Gastroesophageal sphincter (tissue), 4 donors: ENCODE measurements at regions not wholly inside any gene's neighbourhood (a gene's known extent, or its start where the extent isn't known, plus 50 kb on each side); places are given as distances from the start of the nearest gene placed in this dataset.

ENCODE experiments used
- ATAC-seq: fragments of 150-250 bp; one replicate; pipeline ENCODE4 v1.9.1; 2016; ENCODE audit warnings: mild to moderate bottlenecking, moderate library complexity
- H3K27ac ChIP-seq, 4 donors: fragments of 200-600 bp; sonication (generic) in 3 of 4; 1 replicate in 3 of 4; 2 replicates in 1 of 4; pipeline ENCODE4 v1.5.1; 2016 to 2019
- H3K27me3 ChIP-seq: fragments of 200-600 bp; sonication (generic); one replicate; pipeline ENCODE4 v1.5.1; 2019
- H3K36me3 ChIP-seq, 2 donors: fragments of 200-600 bp; sonication (generic); one replicate each; pipeline ENCODE4 v1.5.1; 2019; ENCODE audit warnings: control low read depth in 1 of 2
- H3K4me1 ChIP-seq, 3 donors: fragments of 200-600 bp; sonication (generic); 1 replicate in 2 of 3; 2 replicates in 1 of 3; pipeline ENCODE4 v1.5.1; 2016 to 2019; ENCODE audit warnings: control low read depth in 2 of 3
- H3K4me3 ChIP-seq, 2 donors: fragments of 200-600 bp; sonication (generic); one replicate each; pipeline ENCODE4 v1.5.1; 2019; ENCODE audit warnings: mild to moderate bottlenecking in 1 of 2, moderate library complexity in 1 of 2
- H3K9me3 ChIP-seq, 3 donors: fragments of 200-600 bp; sonication (generic); one replicate each; pipeline ENCODE4 v1.5.1; 2017 to 2019; ENCODE audit warnings: control low read depth in 2 of 3
- CTCF ChIP-seq, 4 experiments: fragments of 200-600 bp in 2 of 4; fragments of 450-650 bp in 2 of 4; sonication (generic) in 1 of 4; IDR thresholded peaks; one replicate each; pipeline ENCODE4 v1.5.1; 2017 to 2019; ENCODE audit warnings: antibody characterized with exemption in 4 of 4, mild to moderate bottlenecking in 2 of 4, moderate library complexity in 2 of 4
- EP300 ChIP-seq: sonication (generic); formaldehyde crosslinking; IDR thresholded peaks from one replicate; pipeline ENCODE4 v1.6.1; 2017; ENCODE audit warnings: antibody characterized with exemption, mild to moderate bottlenecking
- POLR2A ChIP-seq, 2 donors: fragments of 450-650 bp; IDR thresholded peaks; one replicate each; pipeline ENCODE4 v1.6.1; 2017; ENCODE audit warnings: antibody characterized with exemption in 2 of 2, mild to moderate bottlenecking in 2 of 2, moderate library complexity in 1 of 2
- POLR2AphosphoS5 ChIP-seq: sonication (generic); formaldehyde crosslinking; IDR thresholded peaks from one replicate; pipeline ENCODE4 v1.6.1; 2017; ENCODE audit warnings: antibody characterized with exemption
- WGBS, 2 donors: methylation state at CpG; one replicate each; pipeline ENCODE4 v1.1.5; 2018; ENCODE audit warnings: low coverage in 1 of 2; 5-methylcytosine and 5-hydroxymethylcytosine counted together

GRCh38 chr9:16092142-16093091 is 539.6 kb downstream of the CCDC171 start:
- Histone ChIP-seq H3K27me3 (no peaks in the 10 kb centered on the region), H3K4me1 (peaks cover 0 to 6% (median 0%) of the 10 kb centered on the region in 3 donors), H3K36me3 (no peaks in the 10 kb centered on the region), H3K9me3 (peaks cover 0 to 14% (median 0%) of the 10 kb centered on the region in 3 donors), H3K27ac (no peak overlapping the region), H3K4me3 (no peak overlapping the region)
- WGBS, 2 donors, result 68 to 100% methylated on average over 2 to 7 of the region's 12 CpGs
- no peak for TF ChIP-seq POLR2A (IDR thresholded peaks at IDR 0.05)
- no peak for TF ChIP-seq POLR2AphosphoS5
- TF ChIP-seq EP300, result no peak
- no peak for TF ChIP-seq CTCF (IDR thresholded peaks at IDR 0.05)
- no peak for ATAC-seq

GRCh38 chr9:16098306-16098705 is 545.5 kb downstream of the CCDC171 start:
- Histone ChIP-seq H3K4me1 (peaks cover 0 to 27% (median 0%) of the 10 kb centered on the region in 3 donors), H3K27ac (no peak overlapping the region), H3K4me3 (no peak overlapping the region), H3K36me3 (no peaks in the 10 kb centered on the region), H3K27me3 (no peaks in the 10 kb centered on the region), H3K9me3 (no peaks in the 10 kb centered on the region)
- ATAC-seq, result no peak
- WGBS, 2 donors, result 91 to 100% methylated on average over 5 of the region's 5 CpGs
- TF ChIP-seq POLR2A (IDR thresholded peaks at IDR 0.05), result no peak
- TF ChIP-seq EP300, result no peak
- TF ChIP-seq POLR2AphosphoS5, result no peak
- no peak for TF ChIP-seq CTCF (IDR thresholded peaks at IDR 0.05)

- no peaks in the 10 kb centered on the region for H3K9me3 ChIP-seq
- H3K4me1 ChIP-seq, result peaks cover 0 to 38% (median 0%) of the 10 kb centered on the region in 3 donors
- no peaks in the 10 kb centered on the region for H3K27me3 ChIP-seq
- no peak overlapping the region for H3K4me3 ChIP-seq
- H3K36me3 ChIP-seq, result no peaks in the 10 kb centered on the region
- TF ChIP-seq CTCF (IDR thresholded peaks at IDR 0.05) (no peak), POLR2AphosphoS5 (no peak), POLR2A (IDR thresholded peaks at IDR 0.05) (no peak), EP300 (no peak)
- WGBS, 2 donors, result 74% methylated on average over 6 to 8 of the region's 8 CpGs
- peak overlapping the region in 1 of 4 donors; percentile 58 for H3K27ac ChIP-seq
- ATAC-seq, result no peak
Measured at GRCh38 chr9:16099732-16100536, 547.1 kb downstream of the CCDC171 start.

GRCh38 chr9:16100537-16101091 is 547.8 kb downstream of the CCDC171 start:
- Histone ChIP-seq H3K27ac (peak overlapping the region in 3 of 4 donors; percentile 18 to 58 (median 43)), H3K4me3 (peak overlapping the region in 1 of 2 donors; percentile 20), H3K4me1 (peaks cover 0 to 38% (median 0%) of the 10 kb centered on the region in 3 donors), H3K36me3 (no peaks in the 10 kb centered on the region), H3K9me3 (no peaks in the 10 kb centered on the region), H3K27me3 (no peaks in the 10 kb centered on the region)
- 58% methylated on average over 2 of the region's 8 CpGs; no CpG with 5 or more reads in 1 of the 2 donors for WGBS, 2 donors
- peak; percentile 82 for ATAC-seq
- TF ChIP-seq CTCF (IDR thresholded peaks at IDR 0.05) (no peak), POLR2A (IDR thresholded peaks at IDR 0.05) (no peak), POLR2AphosphoS5 (no peak), EP300 (no peak)
